ENCODE measurements at regions not wholly inside any gene's neighbourhood (a gene's known extent, or its start where the extent isn't known, plus 50 kb on each side); places are given as distances from the start of the nearest gene placed in this dataset.

- TF ChIP-seq CTCF (conservative IDR thresholded peaks at IDR 0.05 in 1 of 2, IDR thresholded peaks at IDR 0.05 in 1 of 2; ENCODE audit: extremely low read depth in 1 of 2, insufficient read depth in 1 of 2, low read depth in 1 of 2, low read length in 2 of 2): no peak
- TF ChIP-seq EZH2 (IDR thresholded peaks at IDR 0.05; ENCODE audit: borderline replicate concordance, low read length): no peak
Measured at GRCh38 chrX:7480721-7481120, 332.8 kb upstream of the PUDP start.
